NT2/D1 (cell line): ENCODE measurements at regions not wholly inside any gene's neighbourhood (a gene's known extent, or its start where the extent isn't known, plus 50 kb on each side); places are given as distances from the start of the nearest gene placed in this dataset.

ENCODE experiments used
- SUZ12 ChIP-seq: IDR thresholded peaks from 2 replicates; pipeline ENCODE4 v1.6.1; 2011; ENCODE audit not compliant: insufficient read length, insufficient read depth; ENCODE audit errors: extremely low read depth
- YY1 ChIP-seq: IDR thresholded peaks from 2 replicates; pipeline ENCODE4 v1.6.1; 2011; ENCODE audit not compliant: insufficient read length, insufficient read depth

- TF ChIP-seq YY1 (no peak), SUZ12 (no peak)
These were observed 65.8 kb upstream of the ERCC6L2 start for GRCh38 chr9:95809686-95810085.
